Astrocyte of the spinal cord (primary cell): ENCODE measurements at regions not wholly inside any gene's neighbourhood (a gene's known extent, or its start where the extent isn't known, plus 50 kb on each side); places are given as distances from the start of the nearest gene placed in this dataset.

Source experiments
- DNase-seq: peaks from one replicate; pipeline ENCODE4 v3.0.0; 2011; ENCODE audit warnings: low read depth, low spot score
- H3K4me3 ChIP-seq: 2 replicates; pipeline ENCODE4 v1.5.1; 2011; ENCODE audit warnings: low read depth, mild to moderate bottlenecking, low read length, moderate library complexity
- in situ Hi-C: cut with HindIII; loops from 2 replicates; pipeline ENCODE4 v1.10.0; 2017; ENCODE audit warnings: low sequenced_read_pairs
- TF ChIP-seq, protein P1 (sequence below): IDR thresholded peaks from 2 replicates; pipeline ENCODE4 v1.5.1; 2012; ENCODE audit warnings: low read depth, mild to moderate bottlenecking, low read length, inconsistent platforms

GRCh38 chr1:168369655-168370054 is 89.0 kb downstream of the TBX19 start:
- in situ Hi-C loops, result no loop called here
- TF ChIP-seq, protein P1, sequence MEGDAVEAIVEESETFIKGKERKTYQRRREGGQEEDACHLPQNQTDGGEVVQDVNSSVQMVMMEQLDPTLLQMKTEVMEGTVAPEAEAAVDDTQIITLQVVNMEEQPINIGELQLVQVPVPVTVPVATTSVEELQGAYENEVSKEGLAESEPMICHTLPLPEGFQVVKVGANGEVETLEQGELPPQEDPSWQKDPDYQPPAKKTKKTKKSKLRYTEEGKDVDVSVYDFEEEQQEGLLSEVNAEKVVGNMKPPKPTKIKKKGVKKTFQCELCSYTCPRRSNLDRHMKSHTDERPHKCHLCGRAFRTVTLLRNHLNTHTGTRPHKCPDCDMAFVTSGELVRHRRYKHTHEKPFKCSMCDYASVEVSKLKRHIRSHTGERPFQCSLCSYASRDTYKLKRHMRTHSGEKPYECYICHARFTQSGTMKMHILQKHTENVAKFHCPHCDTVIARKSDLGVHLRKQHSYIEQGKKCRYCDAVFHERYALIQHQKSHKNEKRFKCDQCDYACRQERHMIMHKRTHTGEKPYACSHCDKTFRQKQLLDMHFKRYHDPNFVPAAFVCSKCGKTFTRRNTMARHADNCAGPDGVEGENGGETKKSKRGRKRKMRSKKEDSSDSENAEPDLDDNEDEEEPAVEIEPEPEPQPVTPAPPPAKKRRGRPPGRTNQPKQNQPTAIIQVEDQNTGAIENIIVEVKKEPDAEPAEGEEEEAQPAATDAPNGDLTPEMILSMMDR, result no peak
- no peak overlapping the region for H3K4me3 ChIP-seq
- no peak for DNase-seq

GRCh38 chr1:168368131-168368530 is 87.5 kb downstream of the TBX19 start:
- no peak overlapping the region for H3K4me3 ChIP-seq
- in situ Hi-C loops, result no loop called here
- no peak for DNase-seq
- TF ChIP-seq, protein P1, result no peak

DNA sequence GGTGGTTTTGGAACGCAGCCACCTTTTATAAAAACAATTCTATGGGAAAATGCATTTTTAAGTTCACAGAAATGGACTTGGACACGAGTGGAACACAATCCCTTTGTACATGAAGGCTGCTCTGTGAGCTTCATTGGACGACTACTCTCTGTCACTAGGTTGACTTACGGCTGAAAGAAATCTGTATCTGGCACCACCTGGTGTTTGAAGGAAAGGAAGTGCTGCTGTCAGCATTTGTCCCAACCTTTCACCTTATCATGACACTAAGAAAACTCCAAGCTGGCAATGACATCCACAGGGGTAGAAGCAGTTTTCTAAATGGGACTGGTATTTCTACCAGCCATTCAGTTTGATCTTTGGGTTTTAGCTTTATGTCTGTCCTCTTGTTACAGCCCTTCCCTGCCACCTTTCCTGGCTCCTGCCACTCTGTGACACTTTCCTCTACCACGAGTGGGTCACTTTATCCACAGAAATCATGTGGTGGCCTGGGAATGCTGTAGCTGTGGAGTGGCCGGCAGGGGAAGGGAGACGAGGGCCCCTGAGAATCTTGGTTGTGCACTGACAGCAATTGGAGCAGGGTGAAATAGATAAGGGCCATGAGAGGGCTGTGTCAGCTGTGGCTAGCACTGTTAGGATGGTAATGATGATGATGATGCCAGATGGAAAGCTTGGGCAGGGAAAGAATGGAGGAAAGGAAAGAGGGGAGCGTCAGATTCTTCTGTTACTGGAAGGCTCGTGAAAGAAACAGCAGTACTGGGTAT is 85.2 kb downstream of the TBX19 start:
- no peak for DNase-seq
- H3K4me3 ChIP-seq, result no peak overlapping the region
- in situ Hi-C loops, result no loop called here
- TF ChIP-seq, protein P1, result no peak
